Stimulated activated naive CD4-positive, alpha-beta T cell (primary cell): ENCODE measurements at regions not wholly inside any gene's neighbourhood (a gene's known extent, or its start where the extent isn't known, plus 50 kb on each side); places are given as distances from the start of the nearest gene placed in this dataset.

Experiments
- DNase-seq, 6 experiments: peaks; one replicate each; lab custom pipeline; 2025; lab: John Stamatoyannopoulos, UW

- DNase-seq, result no peak
These were observed 60.6 kb downstream of the ARL6IP4 start for GRCh38 chr12:123041042-123041531.

- DNase-seq, result no peak
These were observed 59.6 kb downstream of the ARL6IP4 start for GRCh38 chr12:123040106-123040505.

GRCh38 chr12:123038966-123039365 lies 58.5 kb downstream of the ARL6IP4 start:
- DNase-seq, result no peak

- DNase-seq, result no peak
These were observed 58.0 kb downstream of the ARL6IP4 start for GRCh38 chr12:123038486-123038885.

GRCh38 chr12:123037791-123038190 lies 57.3 kb downstream of the ARL6IP4 start:
- DNase-seq, result no peak

GRCh38 chr12:123036466-123037285 lies 56.2 kb downstream of the ARL6IP4 start:
- DNase-seq, result no peak

- DNase-seq, result no peak
These were observed 55.4 kb downstream of the ARL6IP4 start for GRCh38 chr12:123035841-123036240.

- no peak for DNase-seq
These were observed 54.4 kb downstream of the ARL6IP4 start for GRCh38 chr12:123034865-123035264.

GRCh38 chr12:123034022-123034541 lies 53.6 kb downstream of the ARL6IP4 start:
- peak in 1 of 6 experiments; percentile 8 for DNase-seq

GRCh38 chr12:123033392-123034021 lies 53.0 kb downstream of the ARL6IP4 start:
- no peak for DNase-seq

GRCh38 chr12:123032736-123033391 lies 52.4 kb downstream of the ARL6IP4 start:
- DNase-seq, result no peak
